GM06990 (cell line): ENCODE measurements at regions not wholly inside any gene's neighbourhood (a gene's known extent, or its start where the extent isn't known, plus 50 kb on each side); places are given as distances from the start of the nearest gene placed in this dataset.

Experiments used
- DNase-seq: peaks from one replicate; pipeline ENCODE4 v3.0.0-alpha.2; 2011; ENCODE audit not compliant: insufficient read length; ENCODE audit errors: extremely low read depth
- H3K27me3 ChIP-seq: replicated peaks from 2 replicates; pipeline ENCODE4 v1.6.0; 2011; ENCODE audit warnings: low read length; ENCODE audit not compliant: control insufficient read depth, insufficient read depth
- H3K36me3 ChIP-seq: 2 replicates; pipeline ENCODE4 v1.5.1; 2011; ENCODE audit warnings: low read length; ENCODE audit not compliant: control insufficient read depth, insufficient read depth
- H3K4me3 ChIP-seq: replicated peaks from 2 replicates; pipeline ENCODE4 v1.5.1; 2011; ENCODE audit warnings: low read depth, mild to moderate bottlenecking, control low read depth, low read length
- TF ChIP-seq, protein P1 (sequence below): IDR thresholded peaks from 2 replicates; pipeline ENCODE4 v1.5.1; 2011; ENCODE audit warnings: low read length, control low read depth, mild to moderate bottlenecking, inconsistent platforms; ENCODE audit not compliant: insufficient read depth, poor library complexity, severe bottlenecking

DNA sequence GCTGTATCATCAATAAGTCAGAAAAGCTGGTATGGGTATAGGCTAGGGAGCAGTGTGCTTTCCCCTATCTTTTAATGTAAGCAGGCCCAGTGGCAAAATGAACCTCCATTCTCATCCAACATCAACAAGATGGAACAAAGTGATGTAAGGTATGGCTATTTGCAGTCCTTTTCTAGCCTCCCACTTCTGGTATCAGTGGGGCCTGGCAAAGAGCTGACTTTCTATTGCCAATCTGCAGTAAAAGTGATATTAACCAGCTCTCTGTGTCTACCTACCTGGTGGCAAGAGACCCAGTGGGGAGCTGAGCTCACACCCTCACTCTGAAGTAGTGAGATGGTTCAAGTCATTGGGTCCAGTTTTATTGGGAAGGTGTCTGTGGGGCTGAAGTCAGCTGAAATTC lies 1492.6 kb downstream of the CDH11 start:
- TF ChIP-seq, protein P1, sequence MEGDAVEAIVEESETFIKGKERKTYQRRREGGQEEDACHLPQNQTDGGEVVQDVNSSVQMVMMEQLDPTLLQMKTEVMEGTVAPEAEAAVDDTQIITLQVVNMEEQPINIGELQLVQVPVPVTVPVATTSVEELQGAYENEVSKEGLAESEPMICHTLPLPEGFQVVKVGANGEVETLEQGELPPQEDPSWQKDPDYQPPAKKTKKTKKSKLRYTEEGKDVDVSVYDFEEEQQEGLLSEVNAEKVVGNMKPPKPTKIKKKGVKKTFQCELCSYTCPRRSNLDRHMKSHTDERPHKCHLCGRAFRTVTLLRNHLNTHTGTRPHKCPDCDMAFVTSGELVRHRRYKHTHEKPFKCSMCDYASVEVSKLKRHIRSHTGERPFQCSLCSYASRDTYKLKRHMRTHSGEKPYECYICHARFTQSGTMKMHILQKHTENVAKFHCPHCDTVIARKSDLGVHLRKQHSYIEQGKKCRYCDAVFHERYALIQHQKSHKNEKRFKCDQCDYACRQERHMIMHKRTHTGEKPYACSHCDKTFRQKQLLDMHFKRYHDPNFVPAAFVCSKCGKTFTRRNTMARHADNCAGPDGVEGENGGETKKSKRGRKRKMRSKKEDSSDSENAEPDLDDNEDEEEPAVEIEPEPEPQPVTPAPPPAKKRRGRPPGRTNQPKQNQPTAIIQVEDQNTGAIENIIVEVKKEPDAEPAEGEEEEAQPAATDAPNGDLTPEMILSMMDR = no peak
- Histone ChIP-seq H3K36me3 (no peaks in the 10 kb centered on the region), H3K4me3 (no peak overlapping the region)

DNA sequence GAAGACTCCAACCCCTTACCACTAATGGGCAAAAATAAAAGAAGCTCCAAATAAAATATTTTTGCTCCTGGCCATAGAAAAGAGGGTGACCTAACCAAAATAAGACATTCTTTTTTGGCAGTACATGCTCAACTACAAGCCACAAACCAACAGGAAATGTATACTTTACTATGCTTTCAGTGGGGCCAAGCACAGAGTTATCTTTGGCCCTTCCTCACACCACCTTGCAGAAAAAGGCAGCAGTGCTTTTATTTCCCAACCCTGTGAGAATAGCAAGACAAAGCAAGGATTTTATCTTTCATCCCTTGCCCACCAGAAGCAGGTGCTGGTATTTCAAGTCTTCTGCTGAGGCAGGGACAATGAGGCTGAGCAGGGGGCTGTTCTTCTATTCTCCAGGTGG lies 1493.1 kb downstream of the CDH11 start:
- DNase-seq = no peak
- TF ChIP-seq, protein P1 = no peak
- Histone ChIP-seq H3K36me3 (no peaks in the 10 kb centered on the region), H3K27me3 (no peaks in the 10 kb centered on the region), H3K4me3 (no peak overlapping the region)

More for the DNA sequence above, 1492.6 kb downstream of the CDH11 start:
- H3K27me3 ChIP-seq = no peaks in the 10 kb centered on the region
- no peak for DNase-seq

- no peak overlapping the region for H3K4me3 ChIP-seq
- no peak for DNase-seq
- no peaks in the 10 kb centered on the region for H3K27me3 ChIP-seq
- TF ChIP-seq, protein P1 = no peak
- no peaks in the 10 kb centered on the region for H3K36me3 ChIP-seq
Observed at GRCh38 chr16:63625126-63625525, 1496.7 kb downstream of the CDH11 start.

GRCh38 chr16:63623551-63624039 lies 1498.3 kb downstream of the CDH11 start:
- Histone ChIP-seq H3K36me3 (no peaks in the 10 kb centered on the region), H3K27me3 (no peaks in the 10 kb centered on the region), H3K4me3 (no peak overlapping the region)
- no peak for DNase-seq
- TF ChIP-seq, protein P1 = no peak

- DNase-seq = no peak
- Histone ChIP-seq H3K4me3 (no peak overlapping the region), H3K27me3 (no peaks in the 10 kb centered on the region), H3K36me3 (no peaks in the 10 kb centered on the region)
- TF ChIP-seq, protein P1 = no peak
Observed at GRCh38 chr16:63618896-63619485, 1502.9 kb downstream of the CDH11 start.
